NCI-H774 (cell line): ENCODE measurements at regions not wholly inside any gene's neighbourhood (a gene's known extent, or its start where the extent isn't known, plus 50 kb on each side); places are given as distances from the start of the nearest gene placed in this dataset.

Source experiments
- DNase-seq: peaks from one replicate; lab custom pipeline; 2025; lab: John Stamatoyannopoulos, UW

DNA sequence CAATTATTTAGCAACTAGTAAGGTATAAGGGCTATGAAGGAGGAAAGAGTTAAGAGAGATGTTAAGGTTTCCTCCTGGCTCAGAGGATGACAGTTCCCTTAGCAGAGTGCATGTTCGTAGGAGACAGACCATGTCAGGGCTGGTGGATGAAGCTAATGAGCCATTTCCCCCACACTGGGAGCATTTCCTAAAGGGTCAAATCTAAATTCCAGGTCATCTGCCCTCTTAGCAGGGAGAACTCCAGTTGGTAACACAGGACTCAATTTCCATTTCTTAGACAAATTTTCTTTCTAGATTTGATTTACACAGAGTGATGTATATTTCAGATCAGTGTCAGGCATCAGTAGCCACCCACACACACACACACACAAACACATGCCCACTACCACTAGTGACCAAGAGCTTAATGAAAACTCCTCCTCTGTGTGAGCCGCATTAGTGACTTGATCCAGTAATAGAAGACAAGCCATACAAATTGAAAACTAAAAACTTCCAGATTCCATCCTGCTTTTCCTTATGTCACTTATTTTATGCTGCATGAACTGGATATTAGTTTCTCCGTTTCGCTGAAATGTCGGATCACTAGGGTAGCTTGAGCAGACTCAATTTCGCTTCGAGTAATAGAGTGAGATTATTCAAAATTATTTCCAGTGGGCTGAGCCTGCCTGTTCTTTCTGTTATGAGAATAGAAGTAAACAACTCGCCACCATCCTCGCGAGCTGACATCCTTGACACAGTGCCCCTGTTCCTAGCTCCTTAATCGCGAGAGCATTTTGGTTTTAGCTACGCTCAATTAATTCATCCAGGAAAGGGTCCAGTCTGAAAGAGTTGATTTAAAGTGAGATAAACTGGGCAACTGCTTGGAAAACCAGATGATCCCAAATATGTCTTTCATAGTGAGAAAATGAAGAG, 582.6 kb downstream of the SOX6 start:
- DNase-seq: no peak

DNA sequence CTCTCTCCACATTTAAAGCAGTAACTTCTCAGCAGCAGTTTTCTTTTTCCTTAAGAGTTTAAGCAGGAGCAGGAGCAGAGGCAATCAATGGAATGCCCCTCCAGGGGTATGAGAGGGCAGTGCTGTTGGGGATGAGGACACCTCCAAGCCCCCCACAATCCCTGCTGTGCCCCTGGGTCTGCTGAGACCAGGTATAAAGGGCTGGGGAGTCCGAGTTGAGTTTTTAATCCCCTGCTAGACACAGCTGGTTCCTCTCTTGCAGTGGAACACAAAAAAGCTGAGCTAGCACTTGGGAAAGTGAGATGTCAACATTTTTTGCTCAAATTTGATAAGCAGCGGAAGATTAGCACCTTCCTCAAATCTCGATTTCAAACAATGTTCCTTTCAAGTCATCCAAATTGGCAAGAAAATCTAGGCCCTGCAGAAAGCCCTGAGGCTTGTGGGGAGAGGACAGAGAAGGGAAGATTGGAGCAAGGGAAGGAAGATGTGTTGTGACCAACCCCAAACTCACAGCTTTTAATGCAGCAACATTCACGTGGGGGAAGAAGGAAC, 581.9 kb downstream of the SOX6 start:
- no peak for DNase-seq

DNA sequence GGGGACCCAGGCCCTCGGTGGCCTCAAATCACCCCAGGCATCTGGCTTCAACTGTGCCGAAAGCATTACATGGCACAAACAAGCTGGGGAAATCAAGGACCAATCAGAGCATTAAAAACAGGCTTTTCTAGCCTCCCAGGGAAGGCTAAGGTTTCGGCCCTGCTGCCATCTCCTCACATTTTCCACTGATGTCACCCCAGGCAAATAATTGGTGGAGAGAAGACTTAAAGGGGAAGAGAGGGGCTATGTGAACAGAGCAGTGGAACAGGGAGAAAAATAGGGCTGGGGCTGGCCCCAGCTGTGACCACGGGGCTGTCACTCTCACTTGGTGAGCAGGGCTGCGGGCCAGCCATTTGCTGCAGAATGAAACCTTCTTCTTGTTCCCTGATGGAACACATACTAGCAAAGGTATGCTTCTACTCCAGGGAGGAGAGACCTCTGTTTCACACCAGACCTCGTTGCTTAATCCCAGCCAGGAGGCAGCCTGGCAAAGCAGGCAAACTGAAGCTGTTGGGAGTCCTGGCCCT, 581.3 kb downstream of the SOX6 start:
- no peak for DNase-seq

DNA sequence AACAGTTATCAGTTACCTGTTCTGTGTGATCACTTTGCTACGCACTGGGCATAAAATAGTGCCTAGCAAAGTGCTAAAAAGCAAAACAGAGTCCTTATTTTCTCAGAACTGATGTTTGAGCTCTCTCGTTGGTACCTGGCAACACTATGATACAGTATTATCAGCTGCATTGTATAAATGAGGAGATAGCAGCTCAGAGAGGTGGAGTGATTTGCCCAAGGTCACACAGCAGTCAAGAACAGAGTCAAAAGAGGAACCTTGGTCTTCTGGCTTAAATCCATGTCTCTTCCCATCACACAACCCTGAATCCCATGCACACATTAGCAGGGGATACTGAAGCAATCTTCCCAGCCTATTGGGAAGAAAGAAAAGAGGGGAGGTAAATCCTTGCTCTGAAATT, 580.5 kb downstream of the SOX6 start:
- no peak for DNase-seq

DNA sequence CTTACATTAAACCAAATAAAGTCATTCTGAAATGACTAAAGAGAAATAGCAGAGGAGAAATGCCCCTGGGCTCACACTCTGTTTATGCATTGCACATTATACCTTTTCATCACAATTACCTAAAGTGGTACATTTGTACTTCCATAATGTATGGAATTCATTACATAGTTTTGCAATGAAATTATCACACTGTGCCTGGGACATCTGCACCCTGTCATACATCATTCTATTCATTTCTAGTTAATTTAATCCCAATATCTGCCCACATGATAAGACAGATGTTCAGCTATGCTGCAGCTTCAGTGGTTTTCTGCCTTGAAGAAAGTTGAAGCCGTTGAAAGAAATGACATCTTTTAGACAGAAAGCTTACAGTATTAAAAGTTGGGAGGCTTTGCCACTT, 580.0 kb downstream of the SOX6 start:
- no peak for DNase-seq

DNA sequence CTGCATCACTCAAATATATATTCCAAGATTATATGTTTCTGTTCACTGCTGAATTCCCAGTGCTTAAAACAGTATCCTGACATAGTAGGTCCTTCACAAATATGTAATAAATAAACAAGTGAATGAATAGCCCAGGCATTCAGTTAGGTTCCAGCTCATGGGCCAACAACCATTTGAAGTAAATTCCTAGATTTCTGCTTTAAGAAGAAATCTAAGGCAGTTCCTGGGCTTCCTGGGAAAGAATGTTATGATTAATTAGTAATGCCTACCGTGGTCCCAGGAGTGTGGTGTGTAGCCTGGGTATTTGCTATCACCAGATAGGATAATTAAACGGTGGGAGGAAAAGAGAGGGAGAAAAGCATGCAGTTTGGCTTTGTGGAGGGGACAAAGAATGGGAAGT, 576.8 kb downstream of the SOX6 start:
- no peak for DNase-seq

DNA sequence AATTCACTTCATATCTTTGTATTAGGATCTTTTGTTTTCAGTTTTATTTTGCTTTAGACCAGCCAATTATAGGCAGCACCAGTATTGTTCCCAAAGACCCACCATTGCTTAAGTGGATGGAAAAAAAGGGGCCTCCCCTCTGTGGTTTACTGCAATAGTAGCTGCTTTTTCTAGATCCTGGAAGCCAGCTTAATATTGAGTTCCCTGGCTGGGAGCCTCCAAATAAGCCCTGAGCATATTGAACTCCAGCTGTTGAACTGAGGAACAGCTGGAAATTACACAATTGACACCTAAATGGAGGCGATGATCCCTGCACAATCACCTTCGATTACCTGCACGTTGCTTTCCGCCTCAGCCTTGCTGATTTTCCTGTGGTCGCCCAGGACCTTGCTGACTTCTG, 576.0 kb downstream of the SOX6 start:
- no peak for DNase-seq

DNA sequence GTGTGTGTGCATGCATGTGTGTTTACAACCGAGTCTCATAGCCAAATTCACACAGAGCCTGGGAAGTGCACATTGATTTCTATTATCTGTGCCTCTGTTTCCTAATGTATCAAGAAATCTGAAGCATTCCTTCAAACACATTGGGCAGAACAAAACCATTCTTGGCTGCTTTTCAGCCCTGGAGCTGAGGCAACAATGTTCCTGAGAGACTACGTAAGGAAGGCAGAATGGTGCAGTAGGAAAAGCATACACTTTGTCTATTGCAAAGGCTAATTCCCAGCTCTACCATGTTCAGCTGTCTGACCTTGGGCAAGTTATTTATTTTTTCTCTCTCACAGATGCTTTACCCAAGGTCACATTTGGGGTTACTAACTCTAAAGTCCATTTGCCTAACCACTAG, 575.5 kb downstream of the SOX6 start:
- no peak for DNase-seq

DNA sequence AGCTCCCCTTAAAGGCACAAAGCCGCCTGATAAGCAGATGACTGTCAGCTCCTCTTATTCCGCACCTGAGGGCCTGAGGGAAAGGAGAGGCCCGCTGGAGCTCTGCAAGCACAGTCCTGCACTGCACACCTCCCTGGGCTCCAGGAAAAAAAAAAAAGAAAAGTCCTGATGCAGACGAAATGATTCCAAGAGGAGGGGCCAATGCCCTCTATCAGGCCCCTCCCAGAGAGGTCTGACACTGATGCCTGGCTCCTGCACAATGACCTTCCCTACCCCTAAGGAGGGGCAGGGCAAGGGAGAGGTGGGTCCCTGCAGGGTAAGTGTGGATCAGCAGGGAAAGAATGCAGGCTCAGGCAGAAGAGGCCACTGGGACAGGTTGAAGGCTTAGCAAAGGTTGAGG, 572.7 kb downstream of the SOX6 start:
- DNase-seq: no peak

DNA sequence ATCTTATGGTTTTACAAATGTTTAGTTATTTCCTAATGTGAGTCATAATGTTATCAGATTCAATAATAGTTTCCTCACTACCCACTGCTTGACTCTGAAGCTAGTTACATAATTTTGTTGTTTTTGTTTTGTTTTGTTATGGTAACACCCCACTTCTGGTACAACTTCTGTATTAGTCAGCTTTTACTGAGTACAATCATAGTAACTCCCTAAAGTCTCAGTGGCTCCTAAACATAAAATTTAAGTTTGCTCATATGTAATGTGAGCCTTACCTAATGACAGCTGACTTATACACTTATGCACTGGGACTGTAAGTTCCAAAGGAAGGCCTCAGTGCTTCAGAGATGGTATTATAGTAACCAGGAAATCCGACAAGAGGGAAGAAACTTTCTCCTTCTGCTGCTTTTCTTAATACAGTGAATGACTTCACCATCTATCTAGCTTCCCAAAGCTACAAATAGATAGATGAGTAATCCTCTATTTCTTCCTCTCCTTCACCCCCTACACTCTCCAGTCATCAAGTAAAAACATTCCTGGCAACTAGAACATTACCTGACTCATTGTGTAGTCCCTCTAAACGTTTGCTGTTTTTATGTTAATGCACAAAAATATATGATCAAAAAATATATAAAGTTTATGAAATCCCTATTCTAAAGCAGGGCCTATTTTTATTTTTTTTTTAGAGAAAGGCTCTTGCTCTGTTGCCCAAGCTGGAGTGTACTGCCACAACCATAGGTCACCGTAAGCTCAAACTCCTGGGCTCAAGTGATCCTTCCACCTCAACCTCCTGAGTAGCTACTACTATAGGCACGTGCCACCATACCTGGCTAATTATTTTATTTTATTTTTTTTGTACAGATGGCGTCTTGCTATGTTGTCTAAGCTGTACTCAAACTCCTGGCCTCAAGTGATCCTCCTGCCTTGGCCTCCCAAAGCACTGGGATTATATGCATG, 563.0 kb downstream of the SOX6 start:
- no peak for DNase-seq

DNA sequence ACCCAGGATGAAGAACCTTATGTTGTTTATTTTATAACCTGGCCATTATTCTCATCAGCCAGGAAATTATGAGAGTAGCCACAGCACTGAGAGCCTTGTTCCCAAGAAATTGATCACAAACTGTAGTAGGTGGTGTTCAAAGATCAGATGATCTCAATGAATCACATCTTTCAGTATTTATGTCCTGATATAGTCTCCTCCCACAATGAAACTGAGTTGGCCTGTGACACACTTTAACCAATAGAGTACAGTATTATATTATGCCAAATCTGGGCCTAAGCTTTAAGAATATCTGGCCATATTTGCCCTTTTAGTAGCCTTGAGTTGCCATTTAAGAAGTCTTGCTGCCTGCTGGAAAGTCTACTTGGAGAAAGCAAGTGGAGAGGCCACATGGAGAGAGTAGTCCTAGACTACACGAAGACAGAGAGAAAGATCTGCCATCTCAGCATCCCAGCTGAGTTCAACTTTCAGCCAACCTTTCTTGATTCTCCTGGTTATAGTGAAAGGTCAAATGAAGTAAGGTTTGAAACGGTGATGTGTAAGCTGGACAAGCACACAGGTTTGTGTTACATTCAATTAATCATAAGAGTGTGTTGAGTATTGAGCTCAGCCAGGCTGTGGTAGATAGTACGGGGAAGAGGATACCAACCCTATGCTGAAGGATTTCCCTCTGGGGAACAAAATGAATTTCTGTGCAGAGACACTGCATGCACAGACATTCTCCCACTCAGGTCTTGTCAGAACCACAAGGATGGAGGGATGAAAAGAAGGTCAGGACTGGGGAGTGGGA, 561.8 kb downstream of the SOX6 start:
- no peak for DNase-seq

DNA sequence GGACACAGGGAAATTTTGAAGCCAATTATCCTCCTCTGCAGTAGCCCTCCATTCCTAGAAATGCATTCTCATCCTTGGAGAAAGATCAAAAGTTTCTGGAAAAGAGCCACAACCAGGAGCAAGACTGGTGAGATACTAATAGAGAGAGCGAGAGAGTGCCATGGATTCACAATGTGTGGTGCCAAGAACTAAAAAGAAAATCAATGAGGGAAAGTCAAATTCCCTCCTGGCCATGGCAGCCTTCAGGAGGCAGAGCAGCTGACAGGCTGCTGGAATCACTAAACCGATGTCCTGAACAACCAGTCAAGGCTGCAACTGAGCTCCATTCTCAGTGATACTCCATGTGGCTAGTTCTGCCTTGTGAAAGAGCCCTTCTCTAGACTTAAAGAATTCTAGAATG, 561.0 kb downstream of the SOX6 start:
- no peak for DNase-seq

DNA sequence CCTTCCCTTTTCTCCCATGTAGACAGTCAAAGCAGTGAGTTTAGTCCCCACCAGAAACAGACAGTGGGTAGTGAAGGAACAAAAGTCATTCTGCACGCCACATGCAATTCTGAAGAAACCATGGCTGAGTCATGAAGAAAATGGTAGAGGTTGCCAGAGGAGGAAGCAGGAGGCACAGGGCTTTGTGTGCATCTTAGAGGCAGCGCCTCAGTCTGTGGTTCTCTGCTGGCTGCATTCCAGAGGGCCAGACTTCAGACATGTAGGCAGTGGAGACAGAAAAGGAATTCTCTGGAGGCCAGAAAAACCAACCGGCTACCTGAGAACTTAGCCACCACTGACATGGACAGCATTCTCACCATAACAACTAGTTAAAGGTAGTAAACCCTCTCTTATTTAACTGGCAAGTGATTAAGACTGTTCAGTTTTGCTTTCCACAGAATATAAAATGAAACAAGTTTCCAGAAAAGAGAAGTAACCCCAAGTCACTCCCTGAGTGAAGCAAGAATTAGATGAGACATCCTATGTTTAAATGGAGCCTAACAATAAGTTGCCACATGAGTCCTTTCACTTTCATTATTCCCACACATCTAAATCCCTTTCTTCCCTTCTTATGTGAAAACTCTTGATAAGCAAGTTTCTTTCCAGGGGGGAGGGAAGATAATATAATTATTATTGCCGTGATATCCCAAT, 556.1 kb downstream of the SOX6 start:
- no peak for DNase-seq

DNA sequence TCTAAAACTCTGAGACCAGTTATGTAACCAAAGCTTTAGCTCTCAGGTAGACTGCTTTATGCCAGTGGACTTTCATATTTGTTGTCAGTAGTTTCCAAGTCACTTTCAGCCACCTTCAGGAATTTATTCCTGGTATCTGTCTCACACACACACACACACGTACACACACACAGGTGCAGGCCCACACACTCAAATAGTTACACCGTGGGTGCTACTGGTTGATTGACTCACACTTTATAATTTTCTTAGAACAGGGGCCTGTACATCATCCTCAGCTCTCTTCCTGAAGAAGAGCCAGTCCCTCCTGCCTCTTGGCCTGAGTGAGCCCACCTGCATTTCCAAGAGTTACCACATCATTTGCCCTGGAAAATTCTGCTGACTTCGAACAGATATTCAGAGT, 555.2 kb downstream of the SOX6 start:
- DNase-seq: no peak

DNA sequence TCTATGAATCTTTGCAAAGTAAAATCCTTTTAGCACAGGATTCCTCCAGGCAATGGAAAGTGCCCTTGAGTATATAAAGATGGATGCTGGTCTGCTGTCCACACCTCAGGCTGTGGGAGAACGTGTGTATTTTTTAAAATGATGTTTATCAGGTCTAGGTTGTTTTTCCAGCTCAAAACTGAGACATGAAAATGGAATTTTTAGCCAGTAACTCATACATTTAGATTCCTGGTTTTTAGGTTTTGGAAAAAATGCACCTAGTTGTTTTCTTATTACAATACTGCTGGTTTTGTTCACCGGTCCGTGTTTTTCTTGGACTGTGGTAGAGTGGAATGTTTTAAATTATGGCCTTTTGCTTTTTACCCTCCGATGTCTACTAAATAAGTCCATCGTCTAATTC, 554.7 kb downstream of the SOX6 start:
- no peak for DNase-seq

DNA sequence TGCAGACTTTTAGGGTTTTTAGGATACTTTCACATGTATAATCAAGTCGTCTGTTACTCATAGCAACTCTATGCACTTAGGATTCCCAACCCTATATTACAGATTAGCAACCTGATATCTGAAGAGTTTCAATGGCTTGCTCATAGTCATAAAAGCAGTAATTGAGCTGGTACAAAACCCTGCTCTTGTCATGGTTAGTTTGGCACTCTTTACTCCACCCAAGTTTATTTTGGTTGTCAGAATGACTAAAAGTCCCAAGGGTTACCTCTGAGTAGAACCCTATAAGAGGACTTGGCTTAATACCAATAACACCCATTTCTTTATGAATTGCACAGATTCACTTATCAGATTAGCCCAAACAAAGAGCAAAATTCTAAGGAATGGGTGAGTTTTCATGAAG, 550.6 kb downstream of the SOX6 start:
- no peak for DNase-seq

DNA sequence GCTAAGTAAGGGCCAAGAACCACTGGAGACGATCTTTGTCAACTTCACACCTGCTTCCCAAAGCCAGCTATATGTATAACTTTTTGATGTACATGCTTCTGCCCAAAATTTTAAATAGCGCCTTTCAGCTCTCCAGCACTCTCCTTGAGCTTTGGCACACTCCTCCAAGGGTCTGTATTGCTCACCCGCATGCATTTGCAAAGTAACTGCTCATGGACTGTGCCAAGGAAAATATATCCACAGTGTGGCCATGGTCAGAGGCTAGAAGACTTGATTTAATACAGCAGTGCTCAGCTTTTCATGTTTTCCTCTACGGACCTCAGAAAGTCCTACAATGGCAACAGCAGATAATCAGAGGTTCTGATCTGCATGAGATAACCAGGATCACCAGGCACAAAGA, 550.1 kb downstream of the SOX6 start:
- DNase-seq: no peak

DNA sequence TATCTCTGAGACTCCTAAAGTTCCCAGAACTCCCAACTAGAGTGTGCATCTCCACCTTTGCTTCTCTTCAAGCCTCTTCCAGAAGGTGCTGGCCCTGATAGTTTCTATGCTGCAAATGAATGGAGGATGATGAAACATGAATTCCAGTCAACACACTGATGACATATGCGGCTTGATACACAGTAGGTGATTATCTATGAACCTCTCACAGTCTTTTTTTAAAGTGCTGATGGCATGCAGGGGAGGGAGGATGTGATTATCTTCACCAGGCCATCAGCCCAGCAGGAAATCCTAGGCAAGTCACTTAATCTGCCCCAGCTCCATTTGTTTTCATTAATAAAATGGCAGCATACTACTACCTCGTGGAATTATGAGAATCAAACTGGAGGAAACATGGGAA, 548.5 kb downstream of the SOX6 start:
- DNase-seq: no peak

DNA sequence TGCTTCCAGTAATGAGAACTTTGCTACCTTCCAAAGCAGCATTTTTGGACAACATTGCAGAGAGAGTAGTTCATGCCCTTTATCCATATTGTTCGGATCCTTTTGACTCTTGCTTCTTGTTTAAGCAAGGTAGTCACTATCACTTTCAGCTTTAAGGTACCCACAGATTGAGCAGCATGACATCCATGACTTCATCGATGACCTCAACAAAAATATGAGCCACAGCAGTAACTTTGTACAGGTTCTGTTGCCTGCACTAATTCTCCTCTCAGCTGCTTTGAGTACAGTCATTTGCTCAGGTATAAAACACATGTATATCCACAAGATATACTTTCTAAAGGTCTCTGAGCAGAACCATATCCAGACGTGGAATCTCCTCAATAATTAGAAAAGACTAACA, 546.3 kb downstream of the SOX6 start:
- DNase-seq: no peak

DNA sequence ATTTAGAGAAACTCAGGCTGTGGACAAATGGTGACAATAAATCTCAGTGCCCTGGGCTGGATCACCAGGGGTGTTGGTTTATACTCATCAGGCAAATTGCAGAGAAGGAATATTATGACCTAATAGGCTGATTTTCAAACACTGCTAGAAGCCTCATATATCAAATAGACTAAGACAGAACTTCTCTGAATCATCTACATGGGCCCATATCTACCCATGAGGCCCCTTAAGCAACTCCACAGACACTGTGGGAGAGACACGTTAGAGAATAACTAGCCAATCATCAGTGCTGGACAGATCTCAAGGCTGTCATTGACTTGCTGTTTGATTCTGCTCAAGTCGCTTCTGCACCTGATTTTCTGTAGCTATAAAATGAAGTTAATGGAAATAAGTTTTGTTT, 545.8 kb downstream of the SOX6 start:
- DNase-seq: no peak
